ENCODE measurements at regions not wholly inside any gene's neighbourhood (a gene's known extent, or its start where the extent isn't known, plus 50 kb on each side); places are given as distances from the start of the nearest gene placed in this dataset.
A peak's percentile ranks its signal among the peaks of the same experiment; 100 is the strongest.

GRCh38 chr3:170787464-170787863, 82.5 kb downstream of the RPL22L1 start:
- intact Hi-C loops (cut with DNase I), result no loop called here
- no peak for DNase-seq

- DNase-seq, result no peak
- intact Hi-C loops (cut with DNase I), result no loop called here
Measured at GRCh38 chr3:170785454-170785853, 84.5 kb downstream of the RPL22L1 start.

GRCh38 chr3:170784406-170784805, 85.6 kb downstream of the RPL22L1 start:
- no peak for DNase-seq

GRCh38 chr3:170780955-170781354, 89.0 kb downstream of the RPL22L1 start:
- intact Hi-C loops (cut with DNase I), result no loop called here

More at GRCh38 chr3:170784406-170784805, 85.6 kb downstream of the RPL22L1 start:
- intact Hi-C loops (cut with DNase I), result no loop called here

GRCh38 chr3:170780471-170780870, 89.5 kb downstream of the RPL22L1 start:
- DNase-seq, result no peak
- intact Hi-C loops (cut with DNase I), result no loop called here

More at GRCh38 chr3:170780955-170781354, 89.0 kb downstream of the RPL22L1 start:
- no peak for DNase-seq

GRCh38 chr3:170778240-170779217, 91.5 kb downstream of the RPL22L1 start:
- intact Hi-C loops (cut with DNase I), result no loop called here
- no peak for DNase-seq

- intact Hi-C loops (cut with DNase I), result no loop called here
- DNase-seq, result no peak
Measured at GRCh38 chr3:170777564-170777926, 92.5 kb downstream of the RPL22L1 start.

GRCh38 chr3:170776887-170777563, 93.0 kb downstream of the RPL22L1 start:
- no peak for DNase-seq
- intact Hi-C loops (cut with DNase I), result no loop called here

GRCh38 chr3:170773682-170774425, 96.1 kb downstream of the RPL22L1 start:
- DNase-seq, result no peak
- intact Hi-C loops (cut with DNase I), result no loop called here

GRCh38 chr3:170772175-170772574, 97.8 kb downstream of the RPL22L1 start:
- intact Hi-C loops (cut with DNase I), result no loop called here
- no peak for DNase-seq

- peak in 24 of 42 donors; percentile 3 to 57 (median 26) for DNase-seq
- intact Hi-C loops (cut with DNase I), result no loop called here
Measured at GRCh38 chr3:170768334-170768801, 101.6 kb downstream of the RPL22L1 start.

- intact Hi-C loops (cut with DNase I), result no loop called here
- no peak for DNase-seq
Measured at GRCh38 chr3:170767576-170767941, 102.4 kb downstream of the RPL22L1 start.

- intact Hi-C loops (cut with DNase I), result no loop called here
Measured at GRCh38 chr3:170766823-170767575, 103.0 kb downstream of the RPL22L1 start.

GRCh38 chr3:170766253-170766652, 103.7 kb downstream of the RPL22L1 start:
- no peak for DNase-seq

More at GRCh38 chr3:170766823-170767575, 103.0 kb downstream of the RPL22L1 start:
- DNase-seq, result no peak

GRCh38 chr3:170765419-170766078, 104.4 kb downstream of the RPL22L1 start:
- intact Hi-C loops (cut with DNase I), result no loop called here
- DNase-seq, result peak in 13 of 42 donors; percentile 6 to 66 (median 29)

More at GRCh38 chr3:170766253-170766652, 103.7 kb downstream of the RPL22L1 start:
- intact Hi-C loops (cut with DNase I), result no loop called here

GRCh38 chr3:170764017-170764416, 106.0 kb downstream of the RPL22L1 start:
- intact Hi-C loops (cut with DNase I), result no loop called here
- DNase-seq, result no peak

GRCh38 chr3:170762064-170762463, 107.9 kb downstream of the RPL22L1 start:
- intact Hi-C loops (cut with DNase I), result no loop called here
- DNase-seq, result no peak

GRCh38 chr3:170761103-170761502, 108.9 kb downstream of the RPL22L1 start:
- no peak for DNase-seq
- intact Hi-C loops (cut with DNase I), result no loop called here
